K562 (cell line): ENCODE measurements at regions not wholly inside any gene's neighbourhood (a gene's known extent, or its start where the extent isn't known, plus 50 kb on each side); places are given as distances from the start of the nearest gene placed in this dataset.

Source experiments
- ATAC-seq: fragments of 200-7000 bp; cut with Tn5 transposase; 3 replicates; pipeline ENCODE4 v1.9.1; 2020; ENCODE audit warnings: moderate library complexity
- BruUV-seq: library from RNA; stranded (reverse); fragments of 400-500 nt; replicated peaks from 2 replicates; lab custom pipeline; 2021; lab: Mats Ljungman, UMichigan
- CTCF ChIA-PET: fragments of 300-600 bp; formaldehyde crosslinking; extraction: SDS; loops from one replicate; lab custom pipeline; 2021; ENCODE audit warnings: low intra/inter-chr PET ratio; lab: Yijun Ruan, JAX
- POLR2A ChIA-PET: fragments of 300-600, 350-650 bp; sonication (Branson Sonifier 250); formaldehyde crosslinking; extraction: SDS; loops from one replicate; lab custom pipeline; 2021; ENCODE audit warnings: antibody characterized with exemption, inconsistent platforms; lab: Yijun Ruan, JAX
- DNase-seq, 4 experiments: peaks; one replicate each; pipeline versions ENCODE4 v3.0.0 to v3.0.0-alpha.2; 2011 to 2018; ENCODE audit warnings: low spot score in 3 of 4, mixed read lengths in 3 of 4; ENCODE audit errors: extremely low read depth in 1 of 4
- FAIRE-seq: peaks from 2 replicates; lab custom pipeline; 2011; peaks lifted over from hg19 to GRCh38; lab: Jason Lieb, UNC
- H2AFZ ChIP-seq: 2 replicates; pipeline ENCODE4 v1.6.0; 2011; ENCODE audit warnings: low read depth, low read length, control low read depth, inconsistent platforms
- H3K27ac ChIP-seq: fragments of 200-600 bp; 3 replicates; pipeline ENCODE4 v1.8.0; 2011; ENCODE audit warnings: low read depth, mild to moderate bottlenecking, control low read depth, inconsistent platforms, low read length, moderate library complexity, mixed read lengths; ENCODE audit errors: extremely low read depth
- H3K27me3 ChIP-seq, 2 experiments: fragments of 300-600 bp in 1 of 2; 2 replicates in 1 of 2; 3 replicates in 1 of 2; pipeline versions ENCODE4 v1.6.0 to v1.8.0; 2011; ENCODE audit warnings: inconsistent platforms in 2 of 2, low read length in 2 of 2, mild to moderate bottlenecking in 1 of 2, mixed read lengths in 1 of 2, moderate library complexity in 1 of 2; ENCODE audit not compliant: control insufficient read depth in 2 of 2, insufficient read depth in 2 of 2
- H3K36me3 ChIP-seq: fragments of 300-600 bp; 3 replicates; pipeline ENCODE4 v1.8.0; 2011; ENCODE audit warnings: mild to moderate bottlenecking, low read length, inconsistent platforms; ENCODE audit not compliant: control insufficient read depth, insufficient read depth
- H3K4me1 ChIP-seq, 2 experiments: fragments of 200-600 bp in 1 of 2; replicated peaks in 1 of 2; 2 replicates in 1 of 2; 3 replicates in 1 of 2; pipeline versions ENCODE4 v1.5.1 to v1.8.0; 2011; ENCODE audit warnings: inconsistent platforms in 2 of 2, low read length in 2 of 2, mild to moderate bottlenecking in 1 of 2, mixed read lengths in 1 of 2, moderate library complexity in 1 of 2; ENCODE audit not compliant: control insufficient read depth in 2 of 2, insufficient read depth in 2 of 2
- H3K4me2 ChIP-seq: 2 replicates; pipeline ENCODE4 v1.6.1; 2011; ENCODE audit warnings: low read length, control low read depth, inconsistent platforms, mixed read lengths; ENCODE audit not compliant: insufficient read depth
- H3K4me3 ChIP-seq: fragments of 200-600 bp; sonication (generic), shearing (Covaris generic); 2 replicates; pipeline ENCODE4 v1.5.1; 2016; ENCODE audit warnings: control low read depth, inconsistent platforms
- H3K79me2 ChIP-seq: fragments of 200-600 bp; 3 replicates; pipeline ENCODE4 v1.8.0; 2011; ENCODE audit warnings: low read length, inconsistent platforms; ENCODE audit not compliant: control insufficient read depth, insufficient read depth
- H3K9ac ChIP-seq, 2 experiments: 2 replicates each; pipeline versions ENCODE4 v1.6.0 to v1.6.1; 2011; ENCODE audit warnings: low read depth in 2 of 2, low read length in 2 of 2, control low read depth in 1 of 2, inconsistent platforms in 1 of 2, mild to moderate bottlenecking in 1 of 2, mixed read lengths in 1 of 2; ENCODE audit not compliant: insufficient read depth in 1 of 2
- H3K9me1 ChIP-seq: one replicate; pipeline ENCODE4 v1.6.0; 2011; ENCODE audit warnings: inconsistent platforms, mild to moderate bottlenecking, low read length, moderate library complexity; ENCODE audit not compliant: control insufficient read depth, insufficient read depth
- H3K9me3 ChIP-seq: replicated peaks from 2 replicates; pipeline ENCODE4 v1.5.1; 2011; ENCODE audit warnings: low read depth, low read length, inconsistent platforms; ENCODE audit not compliant: control insufficient read depth, insufficient read depth
- H4K20me1 ChIP-seq: replicated peaks from 2 replicates; pipeline ENCODE4 v1.6.1; 2011; ENCODE audit warnings: low read length, inconsistent platforms, mixed read lengths; ENCODE audit not compliant: control insufficient read depth, insufficient read depth
- DNMT1 ChIP-seq: fragments of 450-650 bp; IDR thresholded peaks from 2 replicates; pipeline ENCODE4 v1.6.1; 2016; ENCODE audit warnings: antibody characterized with exemption, mild to moderate bottlenecking
- HMG20B ChIP-seq: fragments of 250-450 bp; sonication (Bioruptor Pico); IDR thresholded peaks from 2 replicates; pipeline ENCODE4 v1.5.0; 2021; ENCODE audit warnings: mild to moderate bottlenecking
- RAD51 ChIP-seq: fragments of 450-650 bp; IDR thresholded peaks from 2 replicates; pipeline ENCODE4 v1.7.1; 2016; ENCODE audit warnings: low read depth, mild to moderate bottlenecking, borderline replicate concordance
- RB1 ChIP-seq: fragments of 450-650 bp; IDR thresholded peaks from 2 replicates; pipeline ENCODE4 v1.6.1; 2017; ENCODE audit warnings: low read depth, mild to moderate bottlenecking
- SAP30 ChIP-seq: fragments of 200-600 bp; sonication (generic); IDR thresholded peaks from 2 replicates; pipeline ENCODE4 v1.6.1; 2012; ENCODE audit warnings: borderline replicate concordance, low read depth, mild to moderate bottlenecking, moderate library complexity, low read length, control low read depth, inconsistent platforms; ENCODE audit not compliant: insufficient read depth, poor library complexity, severe bottlenecking
- WGBS: fragments of 100-300 bp; shearing (Covaris generic); methylation state at CpG from one replicate; pipeline ENCODE4 v1.1.6; 2016; ENCODE audit warnings: low coverage, mixed read lengths; ENCODE audit not compliant: insufficient coverage; ENCODE audit errors: missing lambda C conversion rate; 5-methylcytosine and 5-hydroxymethylcytosine counted together
- in situ Hi-C: fragments of 300-500 bp; cut with MboI; formaldehyde crosslinking; loops from 4 replicates; pipeline ENCODE4 v1.15.0; 2018; ENCODE audit warnings: inconsistent platforms, mixed read lengths
- intact Hi-C: fragments of 100-400 bp; cut with micrococcal nuclease; formaldehyde crosslinking; loops from 2 replicates; pipeline ENCODE4 v1.14.2; 2022
- TF ChIP-seq, protein P1 (sequence below): fragments of 250-450 bp; sonication (Bioruptor Pico); IDR thresholded peaks from 2 replicates; pipeline ENCODE4 v1.5.0; 2021; ENCODE audit warnings: mild to moderate bottlenecking, moderate library complexity
- TF ChIP-seq, protein P2 (sequence below): fragments of 450-650 bp; IDR thresholded peaks from 2 replicates; pipeline ENCODE4 v1.6.1; 2016; ENCODE audit warnings: mild to moderate bottlenecking, moderate library complexity

DNA sequence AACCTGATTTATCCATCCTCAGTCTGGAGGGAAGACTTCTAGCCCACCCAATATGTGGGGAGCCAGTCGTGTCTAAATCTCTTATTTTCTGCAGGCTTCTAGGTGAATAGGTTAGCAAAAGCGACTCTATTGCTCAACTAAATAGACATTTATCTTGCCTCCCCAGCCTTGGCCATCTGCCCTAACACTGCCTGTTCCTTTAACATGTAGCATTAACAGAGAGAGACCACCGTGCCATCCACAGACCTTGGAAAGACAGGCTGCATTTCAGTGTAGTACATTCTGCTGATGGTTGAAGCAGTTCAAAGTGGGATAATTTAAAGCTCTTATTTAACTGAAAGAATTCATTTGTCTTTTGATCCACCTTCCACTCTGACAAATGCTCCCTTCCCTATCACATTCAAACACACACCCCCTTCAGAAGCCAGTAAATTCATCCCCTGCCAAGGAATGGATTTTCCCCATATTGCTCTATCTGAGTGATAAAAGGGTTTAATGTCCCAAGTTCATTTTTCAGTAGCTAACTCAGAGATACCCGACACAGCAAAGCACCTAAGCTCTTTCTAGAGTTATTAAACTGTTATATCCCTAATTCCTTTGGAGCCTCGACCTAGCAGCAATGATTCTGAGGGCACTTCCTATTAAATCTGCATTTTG is 58.1 kb upstream of the COX10 start:
- H3K9me3 ChIP-seq: no peaks in the 10 kb centered on the region
- FAIRE-seq (no peak), DNase-seq (no peak), ATAC-seq (no peak)
- intact Hi-C loops: no loop called here
- no peaks in the 10 kb centered on the region; the same call in 1 of the 2 replicates for H4K20me1 ChIP-seq
- POLR2A ChIA-PET: interaction anchor here (1.1 kb wide), 1 partner anchor 290 kb away, joined by 3 read pairs; the partner anchor contains the start of gene HS3ST3B1
- peaks cover 4 to 22% of the 10 kb centered on the region in 2 experiments; a peak in 4 of 5 replicates for H3K27me3 ChIP-seq
- in situ Hi-C loops: no loop called here
- H3K9ac ChIP-seq: no peak overlapping the region
- 0% methylated on average over 5 of the region's 5 CpGs for WGBS
- no peaks in the 10 kb centered on the region for H3K36me3 ChIP-seq
- no peak overlapping the region for H3K27ac ChIP-seq
- no peak overlapping the region for H3K4me3 ChIP-seq
- no TSS peak for BruUV-seq
- CTCF ChIA-PET: no interaction called here
- no peaks in the 10 kb centered on the region for H3K79me2 ChIP-seq
- no peaks in the 10 kb centered on the region for H3K9me1 ChIP-seq
- H3K4me1 ChIP-seq: no peaks in the 10 kb centered on the region; a peak in 1 of 5 replicates
- no peak overlapping the region for H2AFZ ChIP-seq
- no peak overlapping the region for H3K4me2 ChIP-seq
- no peak for TF ChIP-seq HMG20B (CRISPR knock-in tag)
- TF ChIP-seq RAD51: no peak
- TF ChIP-seq, protein P1, sequence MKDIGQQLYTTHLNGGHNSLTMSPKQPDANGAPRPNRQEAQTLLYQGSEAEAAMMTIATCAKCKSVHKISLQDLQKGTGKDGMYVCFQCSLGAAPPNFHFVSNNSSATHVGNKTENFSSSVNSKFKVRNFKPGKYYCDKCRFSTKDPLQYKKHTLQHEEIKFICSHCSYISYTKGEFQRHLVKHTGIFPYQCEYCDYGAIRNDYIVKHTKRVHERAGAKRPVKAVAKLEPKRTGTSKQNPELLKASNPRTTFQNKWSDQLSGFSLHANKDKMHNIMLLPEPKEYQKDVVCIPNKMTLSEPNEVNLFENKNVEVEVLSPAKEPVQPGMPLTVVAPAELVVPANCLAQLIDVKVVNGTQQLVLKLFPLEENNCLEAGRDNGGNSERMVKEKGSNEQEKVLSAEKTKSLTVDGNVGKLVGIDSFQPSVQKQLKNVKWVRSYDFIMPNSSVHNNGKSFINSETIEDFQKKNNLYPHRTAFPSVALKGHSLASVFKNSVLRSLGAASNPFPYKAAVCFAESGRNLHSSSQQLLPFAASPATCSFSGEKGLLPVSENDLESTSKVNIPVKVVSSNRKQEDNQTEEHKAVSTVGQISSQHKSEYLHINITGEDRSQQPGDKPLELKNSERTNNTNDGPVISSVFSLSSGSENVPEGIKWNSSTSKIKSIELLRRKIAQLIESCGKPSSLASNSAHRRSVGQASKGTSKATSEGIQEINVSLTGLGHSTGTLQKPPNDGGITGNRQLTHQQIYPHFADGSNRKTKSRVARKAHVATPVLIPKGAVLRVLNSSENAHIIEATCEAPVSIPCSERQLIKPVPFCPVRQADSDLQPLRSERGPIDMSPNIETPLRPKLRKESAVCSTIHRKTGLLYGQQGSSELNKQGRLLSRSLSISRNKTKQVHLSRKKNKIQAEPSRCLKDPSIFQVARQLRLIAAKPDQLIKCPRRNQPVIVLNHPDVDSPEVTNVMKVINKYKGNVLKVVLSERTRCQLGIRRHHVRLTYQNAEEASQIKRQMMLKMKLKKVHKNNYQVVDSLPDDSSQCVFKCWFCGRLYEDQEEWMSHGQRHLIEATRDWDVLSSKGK (CRISPR knock-in tag): no peak
- TF ChIP-seq, protein P2, sequence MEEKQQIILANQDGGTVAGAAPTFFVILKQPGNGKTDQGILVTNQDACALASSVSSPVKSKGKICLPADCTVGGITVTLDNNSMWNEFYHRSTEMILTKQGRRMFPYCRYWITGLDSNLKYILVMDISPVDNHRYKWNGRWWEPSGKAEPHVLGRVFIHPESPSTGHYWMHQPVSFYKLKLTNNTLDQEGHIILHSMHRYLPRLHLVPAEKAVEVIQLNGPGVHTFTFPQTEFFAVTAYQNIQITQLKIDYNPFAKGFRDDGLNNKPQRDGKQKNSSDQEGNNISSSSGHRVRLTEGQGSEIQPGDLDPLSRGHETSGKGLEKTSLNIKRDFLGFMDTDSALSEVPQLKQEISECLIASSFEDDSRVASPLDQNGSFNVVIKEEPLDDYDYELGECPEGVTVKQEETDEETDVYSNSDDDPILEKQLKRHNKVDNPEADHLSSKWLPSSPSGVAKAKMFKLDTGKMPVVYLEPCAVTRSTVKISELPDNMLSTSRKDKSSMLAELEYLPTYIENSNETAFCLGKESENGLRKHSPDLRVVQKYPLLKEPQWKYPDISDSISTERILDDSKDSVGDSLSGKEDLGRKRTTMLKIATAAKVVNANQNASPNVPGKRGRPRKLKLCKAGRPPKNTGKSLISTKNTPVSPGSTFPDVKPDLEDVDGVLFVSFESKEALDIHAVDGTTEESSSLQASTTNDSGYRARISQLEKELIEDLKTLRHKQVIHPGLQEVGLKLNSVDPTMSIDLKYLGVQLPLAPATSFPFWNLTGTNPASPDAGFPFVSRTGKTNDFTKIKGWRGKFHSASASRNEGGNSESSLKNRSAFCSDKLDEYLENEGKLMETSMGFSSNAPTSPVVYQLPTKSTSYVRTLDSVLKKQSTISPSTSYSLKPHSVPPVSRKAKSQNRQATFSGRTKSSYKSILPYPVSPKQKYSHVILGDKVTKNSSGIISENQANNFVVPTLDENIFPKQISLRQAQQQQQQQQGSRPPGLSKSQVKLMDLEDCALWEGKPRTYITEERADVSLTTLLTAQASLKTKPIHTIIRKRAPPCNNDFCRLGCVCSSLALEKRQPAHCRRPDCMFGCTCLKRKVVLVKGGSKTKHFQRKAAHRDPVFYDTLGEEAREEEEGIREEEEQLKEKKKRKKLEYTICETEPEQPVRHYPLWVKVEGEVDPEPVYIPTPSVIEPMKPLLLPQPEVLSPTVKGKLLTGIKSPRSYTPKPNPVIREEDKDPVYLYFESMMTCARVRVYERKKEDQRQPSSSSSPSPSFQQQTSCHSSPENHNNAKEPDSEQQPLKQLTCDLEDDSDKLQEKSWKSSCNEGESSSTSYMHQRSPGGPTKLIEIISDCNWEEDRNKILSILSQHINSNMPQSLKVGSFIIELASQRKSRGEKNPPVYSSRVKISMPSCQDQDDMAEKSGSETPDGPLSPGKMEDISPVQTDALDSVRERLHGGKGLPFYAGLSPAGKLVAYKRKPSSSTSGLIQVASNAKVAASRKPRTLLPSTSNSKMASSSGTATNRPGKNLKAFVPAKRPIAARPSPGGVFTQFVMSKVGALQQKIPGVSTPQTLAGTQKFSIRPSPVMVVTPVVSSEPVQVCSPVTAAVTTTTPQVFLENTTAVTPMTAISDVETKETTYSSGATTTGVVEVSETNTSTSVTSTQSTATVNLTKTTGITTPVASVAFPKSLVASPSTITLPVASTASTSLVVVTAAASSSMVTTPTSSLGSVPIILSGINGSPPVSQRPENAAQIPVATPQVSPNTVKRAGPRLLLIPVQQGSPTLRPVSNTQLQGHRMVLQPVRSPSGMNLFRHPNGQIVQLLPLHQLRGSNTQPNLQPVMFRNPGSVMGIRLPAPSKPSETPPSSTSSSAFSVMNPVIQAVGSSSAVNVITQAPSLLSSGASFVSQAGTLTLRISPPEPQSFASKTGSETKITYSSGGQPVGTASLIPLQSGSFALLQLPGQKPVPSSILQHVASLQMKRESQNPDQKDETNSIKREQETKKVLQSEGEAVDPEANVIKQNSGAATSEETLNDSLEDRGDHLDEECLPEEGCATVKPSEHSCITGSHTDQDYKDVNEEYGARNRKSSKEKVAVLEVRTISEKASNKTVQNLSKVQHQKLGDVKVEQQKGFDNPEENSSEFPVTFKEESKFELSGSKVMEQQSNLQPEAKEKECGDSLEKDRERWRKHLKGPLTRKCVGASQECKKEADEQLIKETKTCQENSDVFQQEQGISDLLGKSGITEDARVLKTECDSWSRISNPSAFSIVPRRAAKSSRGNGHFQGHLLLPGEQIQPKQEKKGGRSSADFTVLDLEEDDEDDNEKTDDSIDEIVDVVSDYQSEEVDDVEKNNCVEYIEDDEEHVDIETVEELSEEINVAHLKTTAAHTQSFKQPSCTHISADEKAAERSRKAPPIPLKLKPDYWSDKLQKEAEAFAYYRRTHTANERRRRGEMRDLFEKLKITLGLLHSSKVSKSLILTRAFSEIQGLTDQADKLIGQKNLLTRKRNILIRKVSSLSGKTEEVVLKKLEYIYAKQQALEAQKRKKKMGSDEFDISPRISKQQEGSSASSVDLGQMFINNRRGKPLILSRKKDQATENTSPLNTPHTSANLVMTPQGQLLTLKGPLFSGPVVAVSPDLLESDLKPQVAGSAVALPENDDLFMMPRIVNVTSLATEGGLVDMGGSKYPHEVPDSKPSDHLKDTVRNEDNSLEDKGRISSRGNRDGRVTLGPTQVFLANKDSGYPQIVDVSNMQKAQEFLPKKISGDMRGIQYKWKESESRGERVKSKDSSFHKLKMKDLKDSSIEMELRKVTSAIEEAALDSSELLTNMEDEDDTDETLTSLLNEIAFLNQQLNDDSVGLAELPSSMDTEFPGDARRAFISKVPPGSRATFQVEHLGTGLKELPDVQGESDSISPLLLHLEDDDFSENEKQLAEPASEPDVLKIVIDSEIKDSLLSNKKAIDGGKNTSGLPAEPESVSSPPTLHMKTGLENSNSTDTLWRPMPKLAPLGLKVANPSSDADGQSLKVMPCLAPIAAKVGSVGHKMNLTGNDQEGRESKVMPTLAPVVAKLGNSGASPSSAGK: no peak
- TF ChIP-seq RB1: no peak
- no peak for TF ChIP-seq DNMT1
- no peak for TF ChIP-seq SAP30
